Gastroesophageal sphincter (tissue), 3 donors: ENCODE measurements at regions not wholly inside any gene's neighbourhood (a gene's known extent, or its start where the extent isn't known, plus 50 kb on each side); places are given as distances from the start of the nearest gene placed in this dataset.
A peak's percentile ranks its signal among the peaks of the same experiment; 100 is the strongest.

ENCODE experiments used
- CTCF ChIP-seq, 4 experiments: fragments of 200-600 bp in 2 of 4; fragments of 450-650 bp in 2 of 4; sonication (generic) in 1 of 4; IDR thresholded peaks; one replicate each; pipeline ENCODE4 v1.5.1; 2017 to 2019; ENCODE audit warnings: antibody characterized with exemption in 4 of 4, mild to moderate bottlenecking in 2 of 4, moderate library complexity in 2 of 4
- EP300 ChIP-seq: sonication (generic); formaldehyde crosslinking; IDR thresholded peaks from one replicate; pipeline ENCODE4 v1.6.1; 2017; ENCODE audit warnings: antibody characterized with exemption, mild to moderate bottlenecking
- POLR2A ChIP-seq, 2 donors: fragments of 450-650 bp; IDR thresholded peaks; one replicate each; pipeline ENCODE4 v1.6.1; 2017; ENCODE audit warnings: antibody characterized with exemption in 2 of 2, mild to moderate bottlenecking in 2 of 2, moderate library complexity in 1 of 2
- POLR2AphosphoS5 ChIP-seq: sonication (generic); formaldehyde crosslinking; IDR thresholded peaks from one replicate; pipeline ENCODE4 v1.6.1; 2017; ENCODE audit warnings: antibody characterized with exemption

- TF ChIP-seq CTCF (IDR thresholded peaks at IDR 0.05) (no peak), POLR2AphosphoS5 (peak; percentile 14), POLR2A (IDR thresholded peaks at IDR 0.05) (no peak), EP300 (no peak)
Measured at GRCh38 chr3:178131801-178132200, 404.4 kb upstream of the KCNMB2 start.
